Caco-2 (cell line): ENCODE measurements at regions not wholly inside any gene's neighbourhood (a gene's known extent, or its start where the extent isn't known, plus 50 kb on each side); places are given as distances from the start of the nearest gene placed in this dataset.

ENCODE experiments used
- BruUV-seq: library from RNA; stranded (reverse); fragments of 400-500 nt; replicated peaks from 2 replicates; lab custom pipeline; 2021; lab: Mats Ljungman, UMichigan
- CTCF ChIA-PET: fragments of 300-600 bp; sonication (Branson Sonifier 250); formaldehyde crosslinking; loops from one replicate; lab custom pipeline; 2022; ENCODE audit warnings: antibody characterized with exemption; lab: Charles Lee
- POLR2A ChIA-PET: fragments of 300-600 bp; sonication (Branson Sonifier 250); formaldehyde crosslinking; loops from one replicate; lab custom pipeline; 2022; ENCODE audit warnings: antibody characterized with exemption; lab: Charles Lee
- DNase-seq, 2 experiments: peaks; one replicate each; pipeline versions ENCODE4 v3.0.0 to v3.0.0-alpha.2; 2020 to 2022
- H3K27me3 ChIP-seq: replicated peaks from 2 replicates; pipeline ENCODE4 v1.6.0; 2011; ENCODE audit warnings: low read length; ENCODE audit not compliant: control insufficient read depth, insufficient read depth
- H3K36me3 ChIP-seq: 2 replicates; pipeline ENCODE4 v1.5.1; 2011; ENCODE audit warnings: low read length; ENCODE audit not compliant: control insufficient read depth, insufficient read depth
- H3K4me1 ChIP-seq: fragments of 250-450 bp; sonication (Bioruptor Pico); 2 replicates; pipeline ENCODE4 v1.5.1; 2020; ENCODE audit warnings: mild to moderate bottlenecking
- H3K4me3 ChIP-seq: 2 replicates; pipeline ENCODE4 v1.5.1; 2011; ENCODE audit warnings: low read depth, mild to moderate bottlenecking, control low read depth, low read length
- H3K9me3 ChIP-seq: fragments of 250-450 bp; sonication (Bioruptor Pico); 2 replicates; pipeline ENCODE4 v1.5.1; 2020; ENCODE audit warnings: mild to moderate bottlenecking, moderate library complexity
- H3K27ac Mint-ChIP-seq: one replicate; pipeline ENCODE4 v1.8.0; 2022; ENCODE audit warnings: mixed read lengths; ENCODE audit not compliant: unreplicated experiment
- H3K27me3 Mint-ChIP-seq: one replicate; pipeline ENCODE4 v1.8.0; 2022; ENCODE audit warnings: mixed read lengths; ENCODE audit not compliant: insufficient read depth, unreplicated experiment
- H3K36me3 Mint-ChIP-seq: one replicate; pipeline ENCODE4 v1.8.0; 2022; ENCODE audit warnings: mild to moderate bottlenecking, mixed read lengths; ENCODE audit not compliant: insufficient read depth, unreplicated experiment
- H3K4me1 Mint-ChIP-seq: one replicate; pipeline ENCODE4 v1.8.0; 2022; ENCODE audit warnings: low read depth, mixed read lengths; ENCODE audit not compliant: unreplicated experiment
- H3K4me3 Mint-ChIP-seq: one replicate; pipeline ENCODE4 v1.8.0; 2022; ENCODE audit warnings: mild to moderate bottlenecking, moderate library complexity, mixed read lengths; ENCODE audit not compliant: unreplicated experiment
- H3K9me3 Mint-ChIP-seq: one replicate; pipeline ENCODE4 v1.8.0; 2022; ENCODE audit warnings: mixed read lengths; ENCODE audit not compliant: unreplicated experiment
- CTCF ChIP-seq, 2 experiments: fragments of 200-600 bp in 1 of 2; IDR thresholded peaks; 1 replicate in 1 of 2; 2 replicates in 1 of 2; pipeline versions ENCODE4 v1.5.1 to v1.8.0; 2011 to 2022; ENCODE audit warnings: antibody characterized with exemption in 1 of 2, control low read depth in 1 of 2, inconsistent platforms in 1 of 2, low read depth in 1 of 2, low read length in 1 of 2, mild to moderate bottlenecking in 1 of 2, moderate library complexity in 1 of 2; ENCODE audit not compliant: insufficient read depth in 1 of 2, severe bottlenecking in 1 of 2, unreplicated experiment in 1 of 2
- intact Hi-C: fragments of 100-400 bp; cut with micrococcal nuclease; formaldehyde crosslinking; loops from one replicate; pipeline ENCODE4 v1.10.0; 2022; ENCODE audit not compliant: unreplicated experiment

- Mint-ChIP-seq H3K27ac (no peak overlapping the region), H3K9me3 (no peaks in the 10 kb centered on the region), H3K4me3 (no peak overlapping the region), H3K4me1 (no peaks in the 10 kb centered on the region), H3K27me3 (peaks cover 8% of the 10 kb centered on the region), H3K36me3 (no peaks in the 10 kb centered on the region)
- no peak for TF ChIP-seq CTCF (IDR thresholded peaks at IDR 0.05; ENCODE audit: insufficient read depth in 1 of 2, low read depth in 1 of 2, low read length in 1 of 2, severe bottlenecking in 1 of 2, unreplicated experiment in 1 of 2)
- no TSS peak for BruUV-seq
- DNase-seq, result no peak
- Histone ChIP-seq H3K4me3 (no peak overlapping the region), H3K36me3 (no peaks in the 10 kb centered on the region), H3K9me3 (no peaks in the 10 kb centered on the region), H3K4me1 (no peaks in the 10 kb centered on the region), H3K27me3 (no peaks in the 10 kb centered on the region)
- CTCF ChIA-PET, result no interaction called here
- POLR2A ChIA-PET, result no interaction called here
- intact Hi-C loops, result no loop called here
These were observed 329.5 kb upstream of the HSF2 start for GRCh38 chr6:122069932-122070331.

GRCh38 chr6:122072014-122072647 is 327.3 kb upstream of the HSF2 start:
- H3K27me3 Mint-ChIP-seq, result peaks cover 5% of the 10 kb centered on the region
- TF ChIP-seq CTCF (IDR thresholded peaks at IDR 0.05; ENCODE audit: insufficient read depth in 1 of 2, low read depth in 1 of 2, low read length in 1 of 2, severe bottlenecking in 1 of 2, unreplicated experiment in 1 of 2), result no peak
- no peaks in the 10 kb centered on the region for H3K36me3 Mint-ChIP-seq
- H3K27me3 ChIP-seq, result no peaks in the 10 kb centered on the region
- DNase-seq, result no peak
- POLR2A ChIA-PET, result no interaction called here
- H3K36me3 ChIP-seq, result no peaks in the 10 kb centered on the region
- BruUV-seq, result no TSS peak
- no peak overlapping the region for H3K4me3 ChIP-seq
- H3K9me3 ChIP-seq, result no peaks in the 10 kb centered on the region
- H3K4me1 Mint-ChIP-seq, result no peaks in the 10 kb centered on the region
- intact Hi-C loops, result no loop called here
- H3K9me3 Mint-ChIP-seq, result no peaks in the 10 kb centered on the region
- no peak overlapping the region for H3K27ac Mint-ChIP-seq
- no peak overlapping the region for H3K4me3 Mint-ChIP-seq
- CTCF ChIA-PET, result no interaction called here
- H3K4me1 ChIP-seq, result no peaks in the 10 kb centered on the region

- TF ChIP-seq CTCF (IDR thresholded peaks at IDR 0.05; ENCODE audit: insufficient read depth in 1 of 2, low read depth in 1 of 2, low read length in 1 of 2, severe bottlenecking in 1 of 2, unreplicated experiment in 1 of 2), result no peak
- no peaks in the 10 kb centered on the region for H3K27me3 ChIP-seq
- no peak overlapping the region for H3K4me3 ChIP-seq
- H3K4me1 ChIP-seq, result no peaks in the 10 kb centered on the region
- ChIA-PET POLR2A (no interaction called here), CTCF (no interaction called here)
- H3K27ac Mint-ChIP-seq, result no peak overlapping the region
- no peaks in the 10 kb centered on the region for H3K4me1 Mint-ChIP-seq
- intact Hi-C loops, result no loop called here
- no peaks in the 10 kb centered on the region for H3K36me3 ChIP-seq
- no peaks in the 10 kb centered on the region for H3K36me3 Mint-ChIP-seq
- H3K27me3 Mint-ChIP-seq, result no peaks in the 10 kb centered on the region
- H3K4me3 Mint-ChIP-seq, result no peak overlapping the region
- H3K9me3 ChIP-seq, result no peaks in the 10 kb centered on the region
- no TSS peak for BruUV-seq
- no peaks in the 10 kb centered on the region for H3K9me3 Mint-ChIP-seq
- no peak for DNase-seq
These were observed 324.2 kb upstream of the HSF2 start for GRCh38 chr6:122075084-122075838.
